Astrocyte of the spinal cord (primary cell): ENCODE measurements at regions not wholly inside any gene's neighbourhood (a gene's known extent, or its start where the extent isn't known, plus 50 kb on each side); places are given as distances from the start of the nearest gene placed in this dataset.

Experiments used
- DNase-seq: peaks from one replicate; pipeline ENCODE4 v3.0.0; 2011; ENCODE audit warnings: low read depth, low spot score
- H3K4me3 ChIP-seq: 2 replicates; pipeline ENCODE4 v1.5.1; 2011; ENCODE audit warnings: low read depth, mild to moderate bottlenecking, low read length, moderate library complexity
- in situ Hi-C: cut with HindIII; loops from 2 replicates; pipeline ENCODE4 v1.10.0; 2017; ENCODE audit warnings: low sequenced_read_pairs
- TF ChIP-seq, protein P1 (sequence below): IDR thresholded peaks from 2 replicates; pipeline ENCODE4 v1.5.1; 2012; ENCODE audit warnings: low read depth, mild to moderate bottlenecking, low read length, inconsistent platforms

GRCh38 chr2:188079196-188079595 is 212.5 kb upstream of the GULP1 start:
- TF ChIP-seq, protein P1, sequence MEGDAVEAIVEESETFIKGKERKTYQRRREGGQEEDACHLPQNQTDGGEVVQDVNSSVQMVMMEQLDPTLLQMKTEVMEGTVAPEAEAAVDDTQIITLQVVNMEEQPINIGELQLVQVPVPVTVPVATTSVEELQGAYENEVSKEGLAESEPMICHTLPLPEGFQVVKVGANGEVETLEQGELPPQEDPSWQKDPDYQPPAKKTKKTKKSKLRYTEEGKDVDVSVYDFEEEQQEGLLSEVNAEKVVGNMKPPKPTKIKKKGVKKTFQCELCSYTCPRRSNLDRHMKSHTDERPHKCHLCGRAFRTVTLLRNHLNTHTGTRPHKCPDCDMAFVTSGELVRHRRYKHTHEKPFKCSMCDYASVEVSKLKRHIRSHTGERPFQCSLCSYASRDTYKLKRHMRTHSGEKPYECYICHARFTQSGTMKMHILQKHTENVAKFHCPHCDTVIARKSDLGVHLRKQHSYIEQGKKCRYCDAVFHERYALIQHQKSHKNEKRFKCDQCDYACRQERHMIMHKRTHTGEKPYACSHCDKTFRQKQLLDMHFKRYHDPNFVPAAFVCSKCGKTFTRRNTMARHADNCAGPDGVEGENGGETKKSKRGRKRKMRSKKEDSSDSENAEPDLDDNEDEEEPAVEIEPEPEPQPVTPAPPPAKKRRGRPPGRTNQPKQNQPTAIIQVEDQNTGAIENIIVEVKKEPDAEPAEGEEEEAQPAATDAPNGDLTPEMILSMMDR: no peak
- in situ Hi-C loops: no loop called here
- H3K4me3 ChIP-seq: no peak overlapping the region
- peak; percentile 84 for DNase-seq

DNA sequence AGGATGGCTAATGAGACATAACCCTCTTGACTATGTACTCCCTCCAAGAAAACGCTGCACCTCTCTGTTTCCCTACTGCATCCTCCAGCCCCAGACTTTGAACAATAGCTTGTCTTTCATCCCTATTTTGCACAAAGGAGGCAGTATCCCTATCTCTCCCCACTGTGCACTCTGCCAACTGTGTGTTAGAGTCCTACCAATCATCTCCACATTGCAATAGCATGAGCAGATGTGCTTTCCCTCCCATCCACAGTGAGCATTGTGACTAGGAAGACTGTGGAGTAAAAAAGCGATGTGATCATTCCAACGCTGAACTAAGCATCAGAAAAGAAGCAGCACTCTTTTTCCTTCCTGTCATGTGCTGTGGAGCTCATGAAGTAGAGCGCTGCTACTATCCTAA is 206.3 kb upstream of the GULP1 start:
- in situ Hi-C loops: no loop called here
- TF ChIP-seq, protein P1: no peak

GRCh38 chr2:188089901-188090300 is 201.8 kb upstream of the GULP1 start:
- DNase-seq: peak; percentile 21
- in situ Hi-C loops: no loop called here
- H3K4me3 ChIP-seq: no peak overlapping the region
- TF ChIP-seq, protein P1: no peak

More for the DNA sequence above, 206.3 kb upstream of the GULP1 start:
- DNase-seq: no peak
- no peak overlapping the region for H3K4me3 ChIP-seq

DNA sequence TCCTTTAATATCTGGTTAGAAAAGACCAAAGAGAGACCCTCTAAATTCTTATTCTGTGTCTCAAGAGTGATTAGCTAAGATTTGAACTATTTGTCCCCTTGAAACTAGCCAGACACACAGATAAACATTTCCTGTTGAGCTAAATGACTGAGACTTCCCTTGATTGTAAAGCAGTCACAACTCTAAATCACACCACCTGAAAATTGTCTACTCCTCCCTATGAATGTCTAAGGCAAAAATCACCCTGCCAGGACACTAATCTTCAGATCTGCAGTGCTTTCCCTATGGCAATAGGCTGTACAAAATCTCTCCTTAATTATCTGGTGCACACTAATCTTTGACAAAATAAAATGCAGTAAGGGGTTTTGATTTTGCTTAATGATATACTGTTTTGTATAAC is 200.5 kb upstream of the GULP1 start:
- in situ Hi-C loops: no loop called here
- DNase-seq: no peak
- TF ChIP-seq, protein P1: no peak
- H3K4me3 ChIP-seq: no peak overlapping the region

DNA sequence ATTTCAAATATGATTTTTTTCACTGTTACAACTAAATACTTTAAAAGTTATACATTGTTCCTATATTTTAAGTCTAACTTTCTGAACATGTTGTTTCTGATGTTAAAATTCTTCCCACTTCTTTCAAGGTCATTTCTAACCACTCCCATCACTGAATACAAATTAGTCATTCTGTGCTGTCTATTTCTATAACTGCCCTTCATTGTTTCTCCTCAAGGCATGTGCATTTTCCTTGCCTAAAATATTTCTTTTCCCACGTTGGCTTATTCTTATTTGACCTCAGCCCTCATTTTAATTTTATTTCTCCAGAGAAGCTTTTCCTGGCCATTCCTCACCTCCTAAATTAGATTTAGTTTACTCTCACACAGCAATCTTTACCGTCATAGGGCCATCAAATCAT is 198.9 kb upstream of the GULP1 start:
- H3K4me3 ChIP-seq: no peak overlapping the region
- TF ChIP-seq, protein P1: no peak
- no peak for DNase-seq
- in situ Hi-C loops: no loop called here

- in situ Hi-C loops: no loop called here
- H3K4me3 ChIP-seq: no peak overlapping the region
- TF ChIP-seq, protein P1: no peak
- DNase-seq: no peak
Observed at GRCh38 chr2:188096910-188097309, 194.8 kb upstream of the GULP1 start.

- TF ChIP-seq, protein P1: no peak
- H3K4me3 ChIP-seq: no peak overlapping the region
- no peak for DNase-seq
- in situ Hi-C loops: no loop called here
Observed at GRCh38 chr2:188102881-188103280, 188.8 kb upstream of the GULP1 start.
